GM12891 (cell line): ENCODE measurements at regions not wholly inside any gene's neighbourhood (a gene's known extent, or its start where the extent isn't known, plus 50 kb on each side); places are given as distances from the start of the nearest gene placed in this dataset.

ENCODE experiments used
- DNase-seq: peaks from one replicate; pipeline ENCODE4 v3.0.0; 2011; ENCODE audit warnings: low spot score; ENCODE audit not compliant: insufficient read length
- FAIRE-seq: peaks from 2 replicates; lab custom pipeline; 2011; peaks lifted over from hg19 to GRCh38; lab: Jason Lieb, UNC
- PAX5 ChIP-seq: IDR thresholded peaks from 2 replicates; pipeline ENCODE4 v1.6.1; 2011; ENCODE audit warnings: low read length, moderate library complexity, mild to moderate bottlenecking; ENCODE audit not compliant: insufficient read depth, severe bottlenecking
- POLR2A ChIP-seq: IDR thresholded peaks from 2 replicates; pipeline ENCODE4 v1.6.1; 2011; ENCODE audit warnings: low read depth, low read length, control low read depth
- POLR2AphosphoS5 ChIP-seq: IDR thresholded peaks from 2 replicates; pipeline ENCODE4 v1.6.1; 2011; ENCODE audit warnings: low read depth, low read length, control low read depth
- POU2F2 ChIP-seq: IDR thresholded peaks from 2 replicates; pipeline ENCODE4 v1.6.1; 2011; ENCODE audit warnings: low read depth, mild to moderate bottlenecking, control low read depth, low read length, moderate library complexity
- SPI1 ChIP-seq: IDR thresholded peaks from 2 replicates; pipeline ENCODE4 v1.6.1; 2011; ENCODE audit warnings: low read depth, low read length, control low read depth
- TAF1 ChIP-seq: IDR thresholded peaks from 2 replicates; pipeline ENCODE4 v1.6.1; 2011; ENCODE audit warnings: low read depth, low read length, control low read depth

GRCh38 chr21:35627462-35627861, 432.9 kb downstream of the SETD4 start:
- TF ChIP-seq POU2F2 (no peak), POLR2A (no peak), SPI1 (no peak), POLR2AphosphoS5 (no peak), TAF1 (no peak), PAX5 (no peak)
- no peak for FAIRE-seq
- DNase-seq, result no peak

- DNase-seq (no peak), FAIRE-seq (no peak)
- TF ChIP-seq SPI1, result no peak
- TF ChIP-seq TAF1, result no peak
- no peak for TF ChIP-seq POLR2AphosphoS5
- TF ChIP-seq POLR2A, result no peak
- TF ChIP-seq POU2F2, result no peak
- no peak for TF ChIP-seq PAX5
Measured at GRCh38 chr21:35625576-35625975, 434.8 kb downstream of the SETD4 start.

- DNase-seq (no peak), FAIRE-seq (no peak)
- no peak for TF ChIP-seq POU2F2
- no peak for TF ChIP-seq SPI1
Measured at GRCh38 chr21:35624901-35625300, 435.4 kb downstream of the SETD4 start.

GRCh38 chr21:35622612-35623011, 437.7 kb downstream of the SETD4 start:
- FAIRE-seq (no peak), DNase-seq (no peak)
- no peak for TF ChIP-seq SPI1
- no peak for TF ChIP-seq TAF1
- no peak for TF ChIP-seq POU2F2
- no peak for TF ChIP-seq POLR2A
- no peak for TF ChIP-seq POLR2AphosphoS5
- no peak for TF ChIP-seq PAX5

GRCh38 chr21:35619184-35619583, 441.1 kb downstream of the SETD4 start:
- no peak for TF ChIP-seq PAX5
- TF ChIP-seq POLR2A, result no peak
- no peak for DNase-seq
- FAIRE-seq, result no peak

GRCh38 chr21:35617491-35617890, 442.8 kb downstream of the SETD4 start:
- TF ChIP-seq TAF1 (no peak), POLR2AphosphoS5 (no peak), SPI1 (no peak), POLR2A (no peak), POU2F2 (no peak), PAX5 (no peak)
- FAIRE-seq, result no peak
- DNase-seq, result no peak

GRCh38 chr21:35616090-35616489, 444.2 kb downstream of the SETD4 start:
- no peak for TF ChIP-seq PAX5
- no peak for TF ChIP-seq POLR2AphosphoS5
- TF ChIP-seq SPI1, result no peak
- TF ChIP-seq POU2F2, result no peak
- TF ChIP-seq TAF1, result no peak
- no peak for TF ChIP-seq POLR2A
- FAIRE-seq, result no peak
- no peak for DNase-seq

- DNase-seq (no peak), FAIRE-seq (no peak)
Measured at GRCh38 chr21:35615325-35615724, 445.0 kb downstream of the SETD4 start.

GRCh38 chr21:35614396-35614921, 445.9 kb downstream of the SETD4 start:
- no peak for TF ChIP-seq TAF1
- TF ChIP-seq POLR2AphosphoS5, result no peak
- no peak for TF ChIP-seq POLR2A
- no peak for TF ChIP-seq SPI1
- TF ChIP-seq POU2F2, result no peak
- TF ChIP-seq PAX5, result no peak
- FAIRE-seq (no peak), DNase-seq (no peak)

More at GRCh38 chr21:35615325-35615724, 445.0 kb downstream of the SETD4 start:
- TF ChIP-seq SPI1, result peak; percentile 28; the same call in 1 of the 2 replicates
- TF ChIP-seq POLR2A, result no peak

- DNase-seq (no peak), FAIRE-seq (no peak)
- TF ChIP-seq POLR2AphosphoS5 (no peak), PAX5 (no peak), TAF1 (no peak), POLR2A (no peak)
Measured at GRCh38 chr21:35611708-35612132, 448.6 kb downstream of the SETD4 start.

GRCh38 chr21:35609263-35609662, 451.1 kb downstream of the SETD4 start:
- FAIRE-seq, result no peak
- TF ChIP-seq POLR2AphosphoS5, result no peak
- no peak for TF ChIP-seq PAX5
- TF ChIP-seq TAF1, result no peak
- no peak for TF ChIP-seq POU2F2
- TF ChIP-seq SPI1, result no peak
- no peak for TF ChIP-seq POLR2A
- DNase-seq, result no peak
